ENCODE measurements at regions not wholly inside any gene's neighbourhood (a gene's known extent, or its start where the extent isn't known, plus 50 kb on each side); places are given as distances from the start of the nearest gene placed in this dataset.
"Not testable (repeated sequence)": the region's sequence is repeated elsewhere in the genome, so short reads cannot be mapped to it uniquely, and the experiment has no call there.

- Histone ChIP-seq H3K9me3 (no peaks in the 10 kb centered on the region), H3K27ac (no peak overlapping the region), H3K36me3 (no peaks in the 10 kb centered on the region), H3K4me1 (no peaks in the 10 kb centered on the region), H3K4me3 (no peak overlapping the region), H3K27me3 (no peaks in the 10 kb centered on the region)
- intact Hi-C loops (cut with DNase I; ENCODE audit: low total_unique reads): no loop called here
- TF ChIP-seq CTCF (IDR thresholded peaks at IDR 0.05): no peak
- TF ChIP-seq POLR2A (IDR thresholded peaks at IDR 0.05): no peak
- TF ChIP-seq POLR2AphosphoS5 (IDR thresholded peaks at IDR 0.05): no peak
- no peak for DNase-seq (ENCODE audit: low spot score in 2 of 2)
These were observed 542.6 kb downstream of the ZBBX start for GRCh38 chr3:166837535-166837934.

GRCh38 chr3:166836836-166837235 is 543.3 kb downstream of the ZBBX start:
- intact Hi-C loops (cut with DNase I; ENCODE audit: low total_unique reads): no loop called here
- no peak for TF ChIP-seq POLR2AphosphoS5 (IDR thresholded peaks at IDR 0.05)
- no peak for TF ChIP-seq CTCF (IDR thresholded peaks at IDR 0.05)
- no peak for TF ChIP-seq POLR2A (IDR thresholded peaks at IDR 0.05)
- H3K36me3 ChIP-seq: no peaks in the 10 kb centered on the region
- H3K27ac ChIP-seq: no peak overlapping the region
- no peaks in the 10 kb centered on the region for H3K27me3 ChIP-seq
- no peak for DNase-seq (ENCODE audit: low spot score in 2 of 2)
- H3K9me3 ChIP-seq: no peaks in the 10 kb centered on the region
- no peaks in the 10 kb centered on the region for H3K4me1 ChIP-seq
- no peak overlapping the region for H3K4me3 ChIP-seq

- no peaks in the 10 kb centered on the region for H3K36me3 ChIP-seq
- H3K9me3 ChIP-seq: no peaks in the 10 kb centered on the region
- H3K27me3 ChIP-seq: no peaks in the 10 kb centered on the region
- TF ChIP-seq CTCF (IDR thresholded peaks at IDR 0.05) (no peak), POLR2AphosphoS5 (IDR thresholded peaks at IDR 0.05) (no peak), POLR2A (IDR thresholded peaks at IDR 0.05) (no peak)
- H3K4me1 ChIP-seq: no peaks in the 10 kb centered on the region
- no peak for DNase-seq (ENCODE audit: low spot score in 2 of 2)
- H3K4me3 ChIP-seq: no peak overlapping the region
- intact Hi-C loops (cut with DNase I; ENCODE audit: low total_unique reads): no loop called here
- H3K27ac ChIP-seq: no peak overlapping the region
These were observed 550.2 kb downstream of the ZBBX start for GRCh38 chr3:166829896-166830295.

GRCh38 chr3:166818464-166818863 is 561.6 kb downstream of the ZBBX start:
- intact Hi-C loops (cut with DNase I; ENCODE audit: low total_unique reads): no loop called here
- no peak for DNase-seq (ENCODE audit: low spot score in 2 of 2)
- Histone ChIP-seq H3K36me3 (peaks cover 4% of the 10 kb centered on the region), H3K27ac (no peak overlapping the region), H3K9me3 (no peaks in the 10 kb centered on the region), H3K4me3 (no peak overlapping the region), H3K27me3 (no peaks in the 10 kb centered on the region), H3K4me1 (no peaks in the 10 kb centered on the region)
- TF ChIP-seq POLR2A (IDR thresholded peaks at IDR 0.05): no peak
- no peak for TF ChIP-seq POLR2AphosphoS5 (IDR thresholded peaks at IDR 0.05)
- TF ChIP-seq CTCF (IDR thresholded peaks at IDR 0.05): no peak

GRCh38 chr3:166817269-166817668 is 562.8 kb downstream of the ZBBX start:
- H3K27me3 ChIP-seq; DNase-seq (ENCODE audit: low spot score in 2 of 2); H3K9me3 ChIP-seq; H3K36me3 ChIP-seq; H3K4me1 ChIP-seq; intact Hi-C loops (cut with DNase I; ENCODE audit: low total_unique reads); H3K4me3 ChIP-seq; H3K27ac ChIP-seq: not testable (repeated sequence)

Measured in breast epithelium (tissue), 4 donors.